Endothelial cell of umbilical vein (primary cell): ENCODE measurements at regions not wholly inside any gene's neighbourhood (a gene's known extent, or its start where the extent isn't known, plus 50 kb on each side); places are given as distances from the start of the nearest gene placed in this dataset.

Source experiments
- BruUV-seq: library from RNA; stranded (reverse); fragments of 400-500 nt; replicated peaks from 2 replicates; lab custom pipeline; 2021; lab: Mats Ljungman, UMichigan
- CTCF ChIA-PET: fragments of 300-600, 350-600 bp; sonication (Branson Sonifier 250); formaldehyde crosslinking; loops from one replicate; lab custom pipeline; 2021; ENCODE audit warnings: antibody characterized with exemption, inconsistent platforms; lab: Charles Lee
- POLR2A ChIA-PET: fragments of 300-600, 350-600 bp; sonication (Branson Sonifier 250); formaldehyde crosslinking; loops from one replicate; lab custom pipeline; 2021; ENCODE audit warnings: antibody characterized with exemption, inconsistent platforms; lab: Charles Lee
- DNase-seq: peaks from one replicate; pipeline ENCODE4 v3.0.0-alpha.2; 2011; ENCODE audit warnings: low read depth, low spot score
- FAIRE-seq: peaks from 2 replicates; lab custom pipeline; 2011; peaks lifted over from hg19 to GRCh38; lab: Jason Lieb, UNC
- H2AFZ ChIP-seq: 2 replicates; pipeline ENCODE4 v1.6.0; 2012; ENCODE audit warnings: low read depth, low read length, control low read depth, inconsistent platforms
- H3K27ac ChIP-seq: 2 replicates; pipeline ENCODE4 v1.5.1; 2011; ENCODE audit warnings: low read depth, mild to moderate bottlenecking, control low read depth, low read length, moderate library complexity; ENCODE audit not compliant: insufficient read depth
- H3K27me3 ChIP-seq, 2 experiments: 2 replicates each; pipeline versions ENCODE4 v1.6.0 to v1.6.1; 2011; ENCODE audit warnings: low read length in 2 of 2, mixed read lengths in 1 of 2; ENCODE audit not compliant: control insufficient read depth in 2 of 2, insufficient read depth in 2 of 2
- H3K36me3 ChIP-seq, 2 experiments: 2 replicates in 1 of 2; 3 replicates in 1 of 2; pipeline ENCODE4 v1.5.1; 2011; ENCODE audit warnings: low read length in 2 of 2, mild to moderate bottlenecking in 1 of 2, moderate library complexity in 1 of 2; ENCODE audit not compliant: control insufficient read depth in 2 of 2, insufficient read depth in 2 of 2; ENCODE audit errors: extremely low read depth in 1 of 2
- H3K4me1 ChIP-seq: 3 replicates; pipeline ENCODE4 v1.5.1; 2011; ENCODE audit warnings: mild to moderate bottlenecking, low read length; ENCODE audit not compliant: control insufficient read depth, insufficient read depth; ENCODE audit errors: extremely low read depth
- H3K4me2 ChIP-seq: 2 replicates; pipeline ENCODE4 v1.6.1; 2011; ENCODE audit warnings: low read length, control low read depth, mixed read lengths; ENCODE audit not compliant: insufficient read depth
- H3K4me3 ChIP-seq, 3 experiments: fragments of 200-600 bp in 1 of 3; sonication (generic), shearing (Covaris generic) in 1 of 3; replicated peaks in 1 of 3; 2 replicates each; pipeline ENCODE4 v1.5.1; 2011 to 2016; ENCODE audit warnings: control low read depth in 3 of 3, low read length in 3 of 3, mild to moderate bottlenecking in 2 of 3, inconsistent platforms in 1 of 3, low read depth in 1 of 3, moderate library complexity in 1 of 3; ENCODE audit not compliant: insufficient read depth in 1 of 3
- H3K79me2 ChIP-seq: 2 replicates; pipeline ENCODE4 v1.6.0; 2012; ENCODE audit warnings: low read length, inconsistent platforms; ENCODE audit not compliant: control insufficient read depth, insufficient read depth
- H3K9ac ChIP-seq: replicated peaks from 2 replicates; pipeline ENCODE3; 2011; ENCODE audit warnings: low read length, control low read depth; ENCODE audit not compliant: insufficient read depth; ENCODE audit errors: extremely low read depth
- H3K9me1 ChIP-seq: replicated peaks from 3 replicates; pipeline ENCODE4 v1.6.0; 2011; ENCODE audit warnings: mild to moderate bottlenecking, low read length; ENCODE audit not compliant: control insufficient read depth, insufficient read depth; ENCODE audit errors: extremely low read depth
- H3K9me3 ChIP-seq: replicated peaks from 2 replicates; pipeline ENCODE4 v1.5.1; 2012; ENCODE audit warnings: low read length, inconsistent platforms; ENCODE audit not compliant: control insufficient read depth, insufficient read depth
- H4K20me1 ChIP-seq: replicated peaks from 2 replicates; pipeline ENCODE3; 2011; ENCODE audit warnings: mild to moderate bottlenecking, low read length; ENCODE audit not compliant: control insufficient read depth, insufficient read depth; ENCODE audit errors: extremely low read depth
- EZH2 ChIP-seq: IDR thresholded peaks from 2 replicates; pipeline ENCODE4 v1.6.1; 2012; ENCODE audit warnings: borderline replicate concordance, low read depth, mild to moderate bottlenecking, moderate library complexity, low read length, inconsistent platforms; ENCODE audit not compliant: severe bottlenecking
- FOS ChIP-seq: IDR thresholded peaks from 2 replicates; pipeline ENCODE4 v1.6.1; 2011; ENCODE audit warnings: mild to moderate bottlenecking, low read length, moderate library complexity, borderline replicate concordance; ENCODE audit not compliant: insufficient read depth
- GATA2 ChIP-seq: IDR thresholded peaks from 2 replicates; pipeline ENCODE4 v1.7.0; 2011; ENCODE audit warnings: low read depth, mild to moderate bottlenecking, moderate library complexity, mixed read lengths, low read length; ENCODE audit not compliant: insufficient read length, insufficient read depth
- JUN ChIP-seq: IDR thresholded peaks from 2 replicates; pipeline ENCODE4 v1.6.1; 2011; ENCODE audit warnings: borderline replicate concordance, low read depth; ENCODE audit not compliant: insufficient read length, insufficient read depth
- MYC ChIP-seq: IDR thresholded peaks from one replicate; pipeline ENCODE4 v1.6.1; 2011; ENCODE audit warnings: mild to moderate bottlenecking, low read depth, low read length
- POLR2A ChIP-seq: IDR thresholded peaks from 2 replicates; pipeline ENCODE4 v1.6.1; 2012; ENCODE audit warnings: low read depth, mild to moderate bottlenecking, control low read depth, low read length
- POLR2AphosphoS5 ChIP-seq: IDR thresholded peaks from 2 replicates; pipeline ENCODE4 v1.6.1; 2012; ENCODE audit warnings: low read depth, mild to moderate bottlenecking, control low read depth, low read length, moderate library complexity; ENCODE audit not compliant: insufficient read depth
- dilution Hi-C: fragments of 300-500 bp; cut with MboI; formaldehyde crosslinking; loops from one replicate; pipeline ENCODE4 v1.15.0; 2019; ENCODE audit warnings: low sequenced_read_pairs; ENCODE audit not compliant: extremely low pct_ligation_motif_present
- intact Hi-C: fragments of 100-400 bp; cut with micrococcal nuclease; formaldehyde crosslinking; loops from one replicate; pipeline ENCODE4 v1.10.0; 2022
- TF ChIP-seq, protein P1 (sequence below): IDR thresholded peaks from 2 replicates; pipeline ENCODE4 v1.6.1; 2011; ENCODE audit not compliant: insufficient read depth, insufficient read length
- TF ChIP-seq, protein P2 (sequence below), 2 donors: IDR thresholded peaks; 1 replicate in 1 of 2; 2 replicates in 1 of 2; pipeline ENCODE4 v1.5.1; 2011; ENCODE audit warnings: low read length in 2 of 2, mild to moderate bottlenecking in 2 of 2, moderate library complexity in 2 of 2, control low read depth in 1 of 2, inconsistent platforms in 1 of 2, low read depth in 1 of 2; ENCODE audit not compliant: insufficient read depth in 1 of 2; ENCODE audit errors: extremely low read depth in 1 of 2

DNA sequence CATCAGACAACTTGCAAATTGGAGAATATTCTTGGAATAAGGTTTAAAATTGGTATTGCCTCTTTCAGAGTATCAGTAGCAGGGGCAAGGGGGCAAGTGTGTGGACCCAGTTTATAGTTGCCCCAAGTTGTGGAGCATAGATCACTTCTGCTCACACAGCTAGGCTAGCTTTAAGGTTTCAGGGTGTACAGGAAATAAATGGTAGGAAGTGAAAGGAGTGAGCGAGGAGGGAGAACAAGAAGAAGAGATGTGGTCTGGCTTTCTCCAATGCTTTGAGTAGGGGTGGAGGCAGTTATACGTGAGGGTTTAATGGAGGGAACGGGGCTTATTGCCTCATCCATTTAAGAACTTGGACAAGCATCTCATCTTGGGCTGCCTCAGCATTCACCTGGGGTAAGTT lies 290.0 kb upstream of the CFAP20DC start:
- Histone ChIP-seq H2AFZ (no peak overlapping the region), H3K36me3 (no peaks in the 10 kb centered on the region), H3K9me3 (no peaks in the 10 kb centered on the region), H3K4me2 (no peak overlapping the region), H3K79me2 (no peaks in the 10 kb centered on the region), H3K9ac (no peak overlapping the region), H3K4me3 (no peak overlapping the region), H3K27ac (no peak overlapping the region), H3K9me1 (no peaks in the 10 kb centered on the region), H3K27me3 (no peaks in the 10 kb centered on the region), H3K4me1 (no peaks in the 10 kb centered on the region), H4K20me1 (no peaks in the 10 kb centered on the region)
- ChIA-PET POLR2A (no interaction called here), CTCF (no interaction called here)
- no peak for DNase-seq
- no peak for FAIRE-seq
- TF ChIP-seq, protein P1, sequence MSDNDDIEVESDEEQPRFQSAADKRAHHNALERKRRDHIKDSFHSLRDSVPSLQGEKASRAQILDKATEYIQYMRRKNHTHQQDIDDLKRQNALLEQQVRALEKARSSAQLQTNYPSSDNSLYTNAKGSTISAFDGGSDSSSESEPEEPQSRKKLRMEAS: no peak
- TF ChIP-seq, protein P2, sequence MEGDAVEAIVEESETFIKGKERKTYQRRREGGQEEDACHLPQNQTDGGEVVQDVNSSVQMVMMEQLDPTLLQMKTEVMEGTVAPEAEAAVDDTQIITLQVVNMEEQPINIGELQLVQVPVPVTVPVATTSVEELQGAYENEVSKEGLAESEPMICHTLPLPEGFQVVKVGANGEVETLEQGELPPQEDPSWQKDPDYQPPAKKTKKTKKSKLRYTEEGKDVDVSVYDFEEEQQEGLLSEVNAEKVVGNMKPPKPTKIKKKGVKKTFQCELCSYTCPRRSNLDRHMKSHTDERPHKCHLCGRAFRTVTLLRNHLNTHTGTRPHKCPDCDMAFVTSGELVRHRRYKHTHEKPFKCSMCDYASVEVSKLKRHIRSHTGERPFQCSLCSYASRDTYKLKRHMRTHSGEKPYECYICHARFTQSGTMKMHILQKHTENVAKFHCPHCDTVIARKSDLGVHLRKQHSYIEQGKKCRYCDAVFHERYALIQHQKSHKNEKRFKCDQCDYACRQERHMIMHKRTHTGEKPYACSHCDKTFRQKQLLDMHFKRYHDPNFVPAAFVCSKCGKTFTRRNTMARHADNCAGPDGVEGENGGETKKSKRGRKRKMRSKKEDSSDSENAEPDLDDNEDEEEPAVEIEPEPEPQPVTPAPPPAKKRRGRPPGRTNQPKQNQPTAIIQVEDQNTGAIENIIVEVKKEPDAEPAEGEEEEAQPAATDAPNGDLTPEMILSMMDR (IDR thresholded peaks at IDR 0.05; ENCODE audit: extremely low read depth in 1 of 2, insufficient read depth in 1 of 2, low read depth in 1 of 2, low read length in 2 of 2): no peak
- TF ChIP-seq MYC (no peak), JUN (no peak), GATA2 (no peak), POLR2A (no peak), EZH2 (no peak), FOS (no peak), POLR2AphosphoS5 (no peak)
- no TSS peak for BruUV-seq
- intact Hi-C loops: no loop called here
- dilution Hi-C loops: no loop called here
